Pancreas (tissue), 10 donors: ENCODE measurements at regions not wholly inside any gene's neighbourhood (a gene's known extent, or its start where the extent isn't known, plus 50 kb on each side); places are given as distances from the start of the nearest gene placed in this dataset.

Experiments
- ATAC-seq, 4 donors: fragments of 200-7000 bp; cut with Tn5 transposase; one replicate each; pipeline versions ENCODE4 v1.8.0 to v1.9.1; 2020; ENCODE audit warnings: mild to moderate bottlenecking in 4 of 4, moderate library complexity in 4 of 4
- DNase-seq, 6 donors: peaks; one replicate each; pipeline ENCODE4 v3.0.0-alpha.2; 2020
- FAIRE-seq: peaks from 2 replicates; lab custom pipeline; 2012; peaks lifted over from hg19 to GRCh38; lab: Jason Lieb, UNC
- H3K27ac ChIP-seq, 4 donors: fragments of 200-600 bp; sonication (generic); 1 replicate in 3 of 4; 2 replicates in 1 of 4; pipeline versions ENCODE4 v1.5.0 to v1.8.0; 2020
- H3K27me3 ChIP-seq, 4 donors: fragments of 200-600 bp; one replicate each; pipeline ENCODE4 v1.8.0; 2021
- H3K36me3 ChIP-seq, 3 donors: fragments of 200-600 bp; sonication (generic) in 1 of 3; one replicate each; pipeline versions ENCODE4 v1.5.0 to v1.8.0; 2020 to 2021
- H3K4me1 ChIP-seq, 3 donors: fragments of 200-600 bp; one replicate each; pipeline ENCODE4 v1.8.0; 2021
- H3K4me3 ChIP-seq, 4 donors: fragments of 200-600 bp; sonication (generic) in 2 of 4; one replicate each; pipeline versions ENCODE4 v1.5.0 to v1.8.0; 2020 to 2021
- H3K9me3 ChIP-seq, 4 donors: fragments of 200-600 bp; one replicate each; pipeline ENCODE4 v1.8.0; 2021
- CTCF ChIP-seq, 4 donors: fragments of 200-600 bp; sonication (generic) in 3 of 4; IDR thresholded peaks; one replicate each; pipeline versions ENCODE4 v1.5.0 to v1.8.0; 2021; ENCODE audit warnings: antibody characterized with exemption in 4 of 4
- WGBS, 2 donors: extraction: QIAGEN DNeasy Blood & Tissue Kit; methylation state at CpG; one replicate each; pipeline ENCODE4 v1.1.7; 2013; 5-methylcytosine and 5-hydroxymethylcytosine counted together
- intact Hi-C, 3 donors: fragments of 100-400 bp; cut with DNase I; formaldehyde crosslinking; loops; one replicate each; pipeline versions ENCODE4 v1.11.1 to v1.14.2; 2022
- donor health status: healthy with polysubstance abuse.
- donor health status: DM: no; HTN: no; CAD: no; lungs with moderate emphysema.
- donor health status: DM: no; HTN: no; CAD: no.
- donor health status: control.
- donor health status: control.
- donor health status: Bipolar disorder and iron deficiency.
- donor health status: DM: yes; HTN: yes; CAD: no.
- donor health status: DM: no; HTN: no; CAD: no.
- donor health status: DM: no; HTN: no; CAD: no.
- donor health status: DM: yes; HTN: yes; CAD: no.

DNA sequence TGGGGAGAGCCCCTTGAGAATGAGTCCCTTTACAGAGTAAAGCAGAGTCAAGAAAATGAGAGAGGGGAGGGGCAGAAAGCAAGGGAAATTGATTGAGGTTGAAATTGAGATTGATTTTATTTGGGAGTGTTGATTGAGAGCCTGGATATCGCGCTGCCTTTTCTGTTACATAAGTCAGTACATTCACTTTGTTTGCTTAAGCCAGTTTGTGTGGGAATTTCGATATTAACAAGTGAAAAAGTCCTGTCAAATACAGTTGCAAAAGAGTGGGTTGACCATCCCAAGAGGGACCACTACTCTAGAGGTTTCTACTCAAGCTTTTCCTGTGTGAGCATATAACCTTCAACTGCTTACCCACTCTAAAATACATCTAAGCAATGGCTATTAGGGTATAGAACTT lies 331.4 kb upstream of the AZI2 start:
- WGBS, 2 donors: 35 to 47% methylated on average over 3 of the region's 3 CpGs
- Histone ChIP-seq H3K27ac (no peak overlapping the region), H3K4me3 (no peak overlapping the region), H3K9me3 (no peaks in the 10 kb centered on the region), H3K4me1 (no peaks in the 10 kb centered on the region), H3K27me3 (no peaks in the 10 kb centered on the region), H3K36me3 (no peaks in the 10 kb centered on the region)
- intact Hi-C loops: no loop called here
- FAIRE-seq: no peak
- TF ChIP-seq CTCF (IDR thresholded peaks at IDR 0.05): no peak
- peak in 1 of 4 donors; percentile 28 for ATAC-seq
- DNase-seq: no peak

DNA sequence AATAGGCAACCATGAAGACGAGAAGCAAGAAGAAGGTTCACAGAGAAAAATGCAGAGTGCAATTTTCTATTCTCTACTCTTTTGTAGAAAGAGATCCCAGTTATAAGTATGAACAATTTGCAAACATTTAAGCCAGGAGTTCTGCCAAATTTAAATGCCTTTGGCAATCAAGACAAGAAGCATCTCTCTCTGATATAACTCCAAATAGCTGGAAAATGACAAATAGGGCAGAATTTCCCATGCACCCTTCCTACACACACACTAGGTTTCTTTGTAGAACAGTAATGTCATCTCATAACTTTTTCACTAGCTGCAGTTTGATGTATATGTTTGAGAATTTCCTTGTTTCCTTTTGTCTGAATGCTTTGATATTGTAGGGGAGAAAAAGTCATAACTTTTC lies 333.5 kb upstream of the AZI2 start:
- FAIRE-seq (no peak), DNase-seq (no peak), ATAC-seq (no peak)
- intact Hi-C loops: no loop called here
- Histone ChIP-seq H3K27ac (no peak overlapping the region), H3K4me1 (peaks cover 0 to 12% (median 6%) of the 10 kb centered on the region in 3 donors), H3K27me3 (no peaks in the 10 kb centered on the region), H3K9me3 (no peaks in the 10 kb centered on the region), H3K36me3 (no peaks in the 10 kb centered on the region), H3K4me3 (no peak overlapping the region)
- WGBS, 2 donors: 86 to 93% methylated on average over 1 of the region's 1 CpG
- TF ChIP-seq CTCF (IDR thresholded peaks at IDR 0.05): no peak

GRCh38 chr3:28690176-28690575 lies 341.6 kb upstream of the AZI2 start:
- intact Hi-C loops: no loop called here
- H3K4me3 ChIP-seq: no peak overlapping the region
- FAIRE-seq (no peak), DNase-seq (no peak), ATAC-seq (no peak)
- H3K9me3 ChIP-seq: no peaks in the 10 kb centered on the region
- H3K27me3 ChIP-seq: no peaks in the 10 kb centered on the region
- WGBS, 2 donors: 93 to 97% methylated on average over 2 of the region's 2 CpGs
- no peak overlapping the region for H3K27ac ChIP-seq
- no peaks in the 10 kb centered on the region for H3K36me3 ChIP-seq
- TF ChIP-seq CTCF (IDR thresholded peaks at IDR 0.05): no peak
- peaks cover 0 to 12% (median 6%) of the 10 kb centered on the region in 3 donors for H3K4me1 ChIP-seq

GRCh38 chr3:28698706-28699105 lies 350.1 kb upstream of the AZI2 start:
- Histone ChIP-seq H3K4me3 (no peak overlapping the region), H3K4me1 (peaks cover 6 to 34% (median 28%) of the 10 kb centered on the region in 3 donors), H3K9me3 (no peaks in the 10 kb centered on the region), H3K27ac (peak overlapping the region; percentile 5 to 75 (median 48)), H3K36me3 (no peaks in the 10 kb centered on the region), H3K27me3 (no peaks in the 10 kb centered on the region)
- ATAC-seq (peak in 2 of 4 donors; percentile 4 to 15), FAIRE-seq (no peak), DNase-seq (no peak)
- intact Hi-C loops: no loop called here
- TF ChIP-seq CTCF (IDR thresholded peaks at IDR 0.05): no peak
- WGBS, 2 donors: 47 to 54% methylated on average over 2 of the region's 2 CpGs

DNA sequence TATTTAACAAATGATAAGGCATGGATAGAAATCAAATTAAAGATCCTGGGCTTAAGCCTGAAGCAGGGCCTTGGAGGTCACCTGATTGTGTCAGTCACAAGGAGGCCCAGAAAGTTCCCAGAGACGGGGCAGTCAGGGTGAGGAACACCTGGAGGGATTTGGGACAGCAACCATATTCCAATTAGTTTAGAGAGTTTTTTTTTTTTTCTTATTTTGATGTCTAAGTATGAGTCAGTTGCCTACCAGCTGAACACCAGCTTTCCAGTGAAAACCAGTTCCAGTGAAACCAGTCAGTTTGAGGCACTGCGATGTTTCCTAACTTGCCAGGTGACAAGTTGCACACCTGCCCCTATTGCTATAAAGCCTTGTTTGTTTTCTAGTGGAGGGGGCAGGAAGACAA lies 350.7 kb upstream of the AZI2 start:
- no peaks in the 10 kb centered on the region for H3K36me3 ChIP-seq
- H3K27me3 ChIP-seq: no peaks in the 10 kb centered on the region
- peak; percentile 84 to 93 (median 91) for ATAC-seq
- no peak for FAIRE-seq
- intact Hi-C loops: no loop called here
- H3K4me3 ChIP-seq: no peak overlapping the region
- peak in 5 of 6 donors; percentile 31 to 66 (median 62) for DNase-seq
- peak overlapping the region; percentile 5 to 75 (median 48) for H3K27ac ChIP-seq
- TF ChIP-seq CTCF (IDR thresholded peaks at IDR 0.05): no peak
- H3K9me3 ChIP-seq: no peaks in the 10 kb centered on the region
- H3K4me1 ChIP-seq: peaks cover 6 to 34% (median 28%) of the 10 kb centered on the region in 3 donors
- WGBS, 2 donors: 18 to 20% methylated on average over 2 of the region's 2 CpGs
